VCaP (cell line): ENCODE measurements at regions not wholly inside any gene's neighbourhood (a gene's known extent, or its start where the extent isn't known, plus 50 kb on each side); places are given as distances from the start of the nearest gene placed in this dataset.

Source experiments
- H3K27ac ChIP-seq: fragments of 450-650 bp; 2 replicates; pipeline ENCODE4 v1.5.1; 2017
- CTCF ChIP-seq: fragments of 450-650 bp; conservative IDR thresholded peaks from 2 replicates; pipeline ENCODE4 v1.5.1; 2017; ENCODE audit warnings: mild to moderate bottlenecking, moderate library complexity

GRCh38 chr19:46928951-46929350 is 68.2 kb downstream of the ARHGAP35 start:
- TF ChIP-seq CTCF: peak; percentile 28; the same call in 1 of the 2 replicates
- peak overlapping the region; percentile 96; the same call in 1 of the 2 replicates for H3K27ac ChIP-seq

- no peak for TF ChIP-seq CTCF
- no peak overlapping the region for H3K27ac ChIP-seq
Observed at GRCh38 chr19:46931202-46931601, 70.4 kb downstream of the ARHGAP35 start.

GRCh38 chr19:46932346-46932745 is 71.5 kb downstream of the ARHGAP35 start:
- peak overlapping the region; percentile 70; the same call in 1 of the 2 replicates for H3K27ac ChIP-seq
- no peak for TF ChIP-seq CTCF

- H3K27ac ChIP-seq: peak overlapping the region; percentile 70
- TF ChIP-seq CTCF: no peak
Observed at GRCh38 chr19:46935066-46935663, 74.4 kb downstream of the ARHGAP35 start.

- H3K27ac ChIP-seq: no peak overlapping the region
- TF ChIP-seq CTCF: no peak
Observed at GRCh38 chr19:46943150-46943946, 76.3 kb upstream of the NPAS1 start.

GRCh38 chr19:46944123-46944748 is 75.4 kb upstream of the NPAS1 start:
- TF ChIP-seq CTCF: no peak
- H3K27ac ChIP-seq: no peak overlapping the region

GRCh38 chr19:46944918-46945628 is 74.6 kb upstream of the NPAS1 start:
- no peak overlapping the region for H3K27ac ChIP-seq
- no peak for TF ChIP-seq CTCF
